SU-DHL-6 (cell line): ENCODE measurements at regions not wholly inside any gene's neighbourhood (a gene's known extent, or its start where the extent isn't known, plus 50 kb on each side); places are given as distances from the start of the nearest gene placed in this dataset.
A peak's percentile ranks its signal among the peaks of the same experiment; 100 is the strongest.

Experiments used
- H2AFZ ChIP-seq: fragments of 200-600 bp; sonication (generic); 2 replicates; pipeline ENCODE4 v1.6.1; 2014; ENCODE audit warnings: low read depth, mild to moderate bottlenecking, moderate library complexity, mixed read lengths, antibody characterized with exemption, low read length; ENCODE audit not compliant: severe bottlenecking
- H3F3A ChIP-seq: fragments of 200-600 bp; shearing (Covaris generic); 2 replicates; pipeline ENCODE4 v1.6.0; 2016; ENCODE audit warnings: antibody characterized with exemption, mild to moderate bottlenecking; ENCODE audit not compliant: insufficient read depth
- H3K27ac ChIP-seq: fragments of 200-600 bp; sonication (generic); 2 replicates; pipeline ENCODE4 v1.5.1; 2016; ENCODE audit warnings: low read depth, mild to moderate bottlenecking, low read length, moderate library complexity, mixed read lengths
- H3K27me3 ChIP-seq: fragments of 200-600 bp; sonication (generic), shearing (Covaris generic); 2 replicates; pipeline ENCODE4 v1.6.0; 2014; ENCODE audit warnings: mild to moderate bottlenecking, low read length
- H3K36me3 ChIP-seq: fragments of 200-600 bp; sonication (generic); 2 replicates; pipeline ENCODE4 v1.6.1; 2014; ENCODE audit warnings: mild to moderate bottlenecking, low read length, mixed read lengths
- H3K4me2 ChIP-seq: fragments of 300-600, 200-600 bp; shearing (Covaris generic), sonication (generic); 2 replicates; pipeline ENCODE4 v1.6.0; 2014; ENCODE audit warnings: low read length, low read depth, mild to moderate bottlenecking; ENCODE audit not compliant: poor library complexity, severe bottlenecking
- H3K4me3 ChIP-seq: fragments of 200-600 bp; sonication (generic); 2 replicates; pipeline ENCODE4 v1.5.1; 2014; ENCODE audit warnings: antibody characterized with exemption, low read length, mild to moderate bottlenecking, mixed read lengths; ENCODE audit not compliant: insufficient read depth, poor library complexity, severe bottlenecking
- H3K79me2 ChIP-seq: fragments of 200-600 bp; sonication (generic); 2 replicates; pipeline ENCODE4 v1.6.1; 2014; ENCODE audit warnings: mild to moderate bottlenecking, low read length, moderate library complexity; ENCODE audit not compliant: insufficient read depth
- H3K9ac ChIP-seq: fragments of 200-600 bp; sonication (generic); 2 replicates; pipeline ENCODE4 v1.7.0; 2014; ENCODE audit warnings: mild to moderate bottlenecking, low read length
- H3K9me2 ChIP-seq: fragments of 200-600 bp; sonication (generic); replicated peaks from 2 replicates; pipeline ENCODE4 v1.6.1; 2014; ENCODE audit warnings: low read length; ENCODE audit not compliant: insufficient read depth
- H3K9me3 ChIP-seq: fragments of 200-600 bp; sonication (generic); 2 replicates; pipeline ENCODE4 v1.6.1; 2014; ENCODE audit warnings: low read length, mixed read lengths; ENCODE audit not compliant: insufficient read depth
- H4K20me1 ChIP-seq: fragments of 200-600 bp; sonication (generic); 2 replicates; pipeline ENCODE4 v1.6.1; 2014; ENCODE audit warnings: low read depth, mild to moderate bottlenecking, antibody characterized with exemption, low read length, moderate library complexity, mixed read lengths
- EZH2phosphoT487 ChIP-seq: fragments of 200-600 bp; sonication (generic), shearing (Covaris generic); conservative IDR thresholded peaks from 2 replicates; pipeline ENCODE4 v1.6.1; 2018; ENCODE audit warnings: mild to moderate bottlenecking, antibody characterized with exemption, low read length, moderate library complexity, mixed read lengths
- TF ChIP-seq, protein P1 (sequence below): fragments of 200-600 bp; sonication (generic); IDR thresholded peaks from one replicate; pipeline ENCODE4 v1.5.1; 2017; ENCODE audit warnings: antibody characterized with exemption, mild to moderate bottlenecking, low read length, moderate library complexity; ENCODE audit not compliant: insufficient read depth, poor library complexity, severe bottlenecking

DNA sequence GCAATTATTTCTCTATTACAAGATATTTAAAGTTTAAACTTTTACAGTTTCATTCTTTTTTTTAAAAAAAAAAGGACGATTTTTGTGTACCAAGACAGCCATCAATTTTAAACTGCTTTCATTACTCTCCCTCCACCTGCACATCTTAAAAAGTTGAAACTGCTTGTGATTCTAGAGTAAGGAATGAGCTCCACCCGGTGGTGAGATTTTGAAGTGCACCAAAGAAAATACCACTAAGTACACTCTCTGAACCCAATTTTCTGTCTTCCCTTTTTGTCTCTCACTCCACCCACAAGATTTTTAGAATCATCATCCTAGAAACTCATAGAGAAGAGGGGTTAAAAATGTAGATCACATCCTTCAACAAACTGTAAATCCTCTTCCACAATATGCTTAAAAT lies 91.3 kb upstream of the WDR44 start:
- Histone ChIP-seq H3K9ac (no peak overlapping the region), H2AFZ (no peak overlapping the region), H3K9me2 (no peaks in the 10 kb centered on the region), H3K79me2 (no peaks in the 10 kb centered on the region), H3K4me2 (no peak overlapping the region), H3K27me3 (no peaks in the 10 kb centered on the region), H3K36me3 (no peaks in the 10 kb centered on the region), H4K20me1 (no peaks in the 10 kb centered on the region), H3K9me3 (no peaks in the 10 kb centered on the region), H3F3A (no peaks in the 10 kb centered on the region), H3K4me3 (no peak overlapping the region), H3K27ac (no peak overlapping the region)
- TF ChIP-seq, protein P1, sequence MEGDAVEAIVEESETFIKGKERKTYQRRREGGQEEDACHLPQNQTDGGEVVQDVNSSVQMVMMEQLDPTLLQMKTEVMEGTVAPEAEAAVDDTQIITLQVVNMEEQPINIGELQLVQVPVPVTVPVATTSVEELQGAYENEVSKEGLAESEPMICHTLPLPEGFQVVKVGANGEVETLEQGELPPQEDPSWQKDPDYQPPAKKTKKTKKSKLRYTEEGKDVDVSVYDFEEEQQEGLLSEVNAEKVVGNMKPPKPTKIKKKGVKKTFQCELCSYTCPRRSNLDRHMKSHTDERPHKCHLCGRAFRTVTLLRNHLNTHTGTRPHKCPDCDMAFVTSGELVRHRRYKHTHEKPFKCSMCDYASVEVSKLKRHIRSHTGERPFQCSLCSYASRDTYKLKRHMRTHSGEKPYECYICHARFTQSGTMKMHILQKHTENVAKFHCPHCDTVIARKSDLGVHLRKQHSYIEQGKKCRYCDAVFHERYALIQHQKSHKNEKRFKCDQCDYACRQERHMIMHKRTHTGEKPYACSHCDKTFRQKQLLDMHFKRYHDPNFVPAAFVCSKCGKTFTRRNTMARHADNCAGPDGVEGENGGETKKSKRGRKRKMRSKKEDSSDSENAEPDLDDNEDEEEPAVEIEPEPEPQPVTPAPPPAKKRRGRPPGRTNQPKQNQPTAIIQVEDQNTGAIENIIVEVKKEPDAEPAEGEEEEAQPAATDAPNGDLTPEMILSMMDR, result peak; percentile 19
- TF ChIP-seq EZH2phosphoT487, result no peak

- Histone ChIP-seq H3K27ac (no peak overlapping the region), H3K27me3 (no peaks in the 10 kb centered on the region), H3K36me3 (no peaks in the 10 kb centered on the region), H3K4me3 (no peak overlapping the region), H3K79me2 (no peaks in the 10 kb centered on the region), H4K20me1 (no peaks in the 10 kb centered on the region), H3K9me2 (no peaks in the 10 kb centered on the region), H3K9ac (no peak overlapping the region), H3K9me3 (no peaks in the 10 kb centered on the region), H3F3A (no peaks in the 10 kb centered on the region), H3K4me2 (no peak overlapping the region), H2AFZ (no peak overlapping the region)
- TF ChIP-seq, protein P1, result no peak
- TF ChIP-seq EZH2phosphoT487, result no peak
These were observed 90.0 kb upstream of the WDR44 start for GRCh38 chrX:118255921-118256320.

DNA sequence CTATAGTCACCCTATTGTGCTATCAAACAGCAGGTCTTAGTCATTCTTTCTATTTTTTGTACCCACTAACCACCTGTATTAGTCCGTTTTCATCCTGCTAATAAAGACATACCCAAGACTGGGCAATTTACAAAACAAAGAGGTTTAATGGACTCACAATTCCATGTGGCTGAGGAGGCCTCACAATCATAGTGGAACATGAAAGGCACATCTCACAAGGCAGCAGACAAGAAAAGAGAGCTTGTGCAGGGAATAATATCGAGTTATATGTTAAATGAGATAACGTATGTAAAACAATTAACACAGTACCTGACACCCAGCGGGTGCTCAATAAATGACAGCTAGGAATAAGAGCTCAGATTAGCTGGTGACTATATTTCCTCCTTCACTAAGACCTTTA lies 88.1 kb upstream of the WDR44 start:
- Histone ChIP-seq H3K9me3 (no peaks in the 10 kb centered on the region), H3K4me3 (no peak overlapping the region), H3K9ac (no peak overlapping the region), H3F3A (no peaks in the 10 kb centered on the region), H4K20me1 (no peaks in the 10 kb centered on the region), H3K4me2 (no peak overlapping the region), H3K27me3 (no peaks in the 10 kb centered on the region), H3K36me3 (no peaks in the 10 kb centered on the region), H3K27ac (no peak overlapping the region), H3K9me2 (no peaks in the 10 kb centered on the region), H3K79me2 (no peaks in the 10 kb centered on the region), H2AFZ (no peak overlapping the region)
- TF ChIP-seq, protein P1, result no peak
- no peak for TF ChIP-seq EZH2phosphoT487

GRCh38 chrX:118259213-118259612 lies 86.7 kb upstream of the WDR44 start:
- Histone ChIP-seq H3K4me2 (no peak overlapping the region), H3K9me3 (no peaks in the 10 kb centered on the region), H3K9ac (no peak overlapping the region), H3K9me2 (no peaks in the 10 kb centered on the region), H3K4me3 (no peak overlapping the region), H2AFZ (no peak overlapping the region), H3F3A (no peaks in the 10 kb centered on the region), H3K27ac (no peak overlapping the region), H3K79me2 (no peaks in the 10 kb centered on the region), H3K36me3 (no peaks in the 10 kb centered on the region), H3K27me3 (no peaks in the 10 kb centered on the region), H4K20me1 (no peaks in the 10 kb centered on the region)
- TF ChIP-seq, protein P1, result no peak
- TF ChIP-seq EZH2phosphoT487, result no peak
